MCF 10A (cell line): ENCODE measurements at regions not wholly inside any gene's neighbourhood (a gene's known extent, or its start where the extent isn't known, plus 50 kb on each side); places are given as distances from the start of the nearest gene placed in this dataset.
A peak's percentile ranks its signal among the peaks of the same experiment; 100 is the strongest.

Source experiments
- BruUV-seq: library from RNA; stranded (reverse); fragments of 400-500 nt; replicated peaks from 2 replicates; lab custom pipeline; 2021; lab: Mats Ljungman, UMichigan
- CTCF ChIA-PET: fragments of 300-600 bp; sonication (Branson Sonifier 250); formaldehyde crosslinking; extraction: SDS; loops from one replicate; lab custom pipeline; 2021; ENCODE audit warnings: antibody characterized with exemption, inconsistent platforms; lab: Yijun Ruan, JAX
- POLR2A ChIA-PET: fragments of 300-600, 350-650 bp; sonication (Branson Sonifier 250); formaldehyde crosslinking; extraction: SDS; loops from one replicate; lab custom pipeline; 2020; ENCODE audit warnings: antibody characterized with exemption, inconsistent platforms; lab: Yijun Ruan, JAX
- DNase-seq: peaks from one replicate; pipeline ENCODE4 v3.0.0-alpha.2; 2018; ENCODE audit not compliant: unreplicated experiment
- H3K27ac Mint-ChIP-seq: one replicate; pipeline ENCODE4 v1.8.0; 2022; ENCODE audit warnings: mild to moderate bottlenecking, low read depth, mixed read lengths; ENCODE audit not compliant: unreplicated experiment
- H3K27me3 Mint-ChIP-seq: one replicate; pipeline ENCODE4 v1.8.0; 2022; ENCODE audit warnings: mixed read lengths; ENCODE audit not compliant: insufficient read depth, unreplicated experiment
- H3K36me3 Mint-ChIP-seq: one replicate; pipeline ENCODE4 v1.8.0; 2022; ENCODE audit warnings: mild to moderate bottlenecking, moderate library complexity, mixed read lengths; ENCODE audit not compliant: insufficient read depth, unreplicated experiment
- H3K4me1 Mint-ChIP-seq: one replicate; pipeline ENCODE4 v1.8.0; 2022; ENCODE audit warnings: mixed read lengths; ENCODE audit not compliant: insufficient read depth, unreplicated experiment
- H3K4me3 Mint-ChIP-seq: one replicate; pipeline ENCODE4 v1.8.0; 2022; ENCODE audit warnings: mild to moderate bottlenecking, moderate library complexity, mixed read lengths; ENCODE audit not compliant: unreplicated experiment
- H3K9me3 Mint-ChIP-seq: one replicate; pipeline ENCODE4 v1.8.0; 2022; ENCODE audit warnings: mixed read lengths; ENCODE audit not compliant: unreplicated experiment
- CTCF ChIP-seq: fragments of 200-600 bp; IDR thresholded peaks from one replicate; pipeline ENCODE4 v1.8.0; 2022; ENCODE audit warnings: antibody characterized with exemption, mild to moderate bottlenecking; ENCODE audit not compliant: unreplicated experiment
- intact Hi-C: fragments of 100-400 bp; cut with micrococcal nuclease; formaldehyde crosslinking; loops from 2 replicates; pipeline ENCODE4 v1.14.1; 2022

GRCh38 chr9:1340390-1340789 lies 290.2 kb downstream of the DMRT2 start:
- no peak overlapping the region for H3K27ac Mint-ChIP-seq
- intact Hi-C loops: no loop called here
- H3K36me3 Mint-ChIP-seq: no peaks in the 10 kb centered on the region
- no peaks in the 10 kb centered on the region for H3K27me3 Mint-ChIP-seq
- no peaks in the 10 kb centered on the region for H3K9me3 Mint-ChIP-seq
- H3K4me3 Mint-ChIP-seq: no peak overlapping the region
- POLR2A ChIA-PET: no interaction called here
- CTCF ChIA-PET: interaction anchor here (0.8 kb wide), 1 partner anchor 18 kb away, joined by 3 read pairs; no protein-coding TSS in a partner anchor
- DNase-seq: no peak
- no peak for TF ChIP-seq CTCF
- no TSS peak for BruUV-seq
- H3K4me1 Mint-ChIP-seq: no peaks in the 10 kb centered on the region

GRCh38 chr9:1353291-1353690 lies 303.1 kb downstream of the DMRT2 start:
- intact Hi-C loops: no loop called here
- Mint-ChIP-seq H3K27ac (no peak overlapping the region), H3K4me1 (peaks cover 11% of the 10 kb centered on the region), H3K4me3 (no peak overlapping the region), H3K9me3 (no peaks in the 10 kb centered on the region), H3K27me3 (no peaks in the 10 kb centered on the region), H3K36me3 (no peaks in the 10 kb centered on the region)
- ChIA-PET POLR2A (interaction anchor here (0.7 kb wide), 2 partner anchors 9 to 142 kb away, joined by 3 read pairs; no protein-coding TSS in a partner anchor), CTCF (no interaction called here)
- TF ChIP-seq CTCF: no peak
- peak; percentile 11 for DNase-seq
- BruUV-seq: no TSS peak

- H3K27ac Mint-ChIP-seq: no peak overlapping the region
Measured at GRCh38 chr9:1354086-1354485, 303.9 kb downstream of the DMRT2 start.

GRCh38 chr9:1354606-1355005 lies 304.4 kb downstream of the DMRT2 start:
- no peak for DNase-seq
- Mint-ChIP-seq H3K27me3 (no peaks in the 10 kb centered on the region), H3K4me1 (peaks cover 11% of the 10 kb centered on the region), H3K4me3 (no peak overlapping the region), H3K36me3 (no peaks in the 10 kb centered on the region), H3K27ac (no peak overlapping the region), H3K9me3 (no peaks in the 10 kb centered on the region)
- no peak for TF ChIP-seq CTCF
- intact Hi-C loops: no loop called here
- BruUV-seq: no TSS peak
- CTCF ChIA-PET: no interaction called here
- POLR2A ChIA-PET: no interaction called here

More at GRCh38 chr9:1354086-1354485, 303.9 kb downstream of the DMRT2 start:
- no peak for TF ChIP-seq CTCF
- Mint-ChIP-seq H3K27me3 (no peaks in the 10 kb centered on the region), H3K4me3 (no peak overlapping the region), H3K36me3 (no peaks in the 10 kb centered on the region), H3K9me3 (no peaks in the 10 kb centered on the region), H3K4me1 (peaks cover 11% of the 10 kb centered on the region)
- ChIA-PET CTCF (no interaction called here), POLR2A (no interaction called here)
- DNase-seq: no peak
- intact Hi-C loops: no loop called here
- no TSS peak for BruUV-seq
